A673 (cell line): ENCODE measurements at regions not wholly inside any gene's neighbourhood (a gene's known extent, or its start where the extent isn't known, plus 50 kb on each side); places are given as distances from the start of the nearest gene placed in this dataset.

ENCODE experiments used
- EZH2 ChIP-seq: fragments of 200-600 bp; sonication (generic); IDR thresholded peaks from 2 replicates; pipeline ENCODE4 v1.6.1; 2017; ENCODE audit warnings: borderline replicate concordance, low read depth, mild to moderate bottlenecking, mixed read lengths, antibody characterized with exemption, low read length; ENCODE audit not compliant: poor library complexity, severe bottlenecking
- TF ChIP-seq, protein P1 (sequence below): fragments of 300-800, 200-600 bp; sonication (generic); conservative IDR thresholded peaks from 2 replicates; pipeline ENCODE4 v1.5.1; 2017; ENCODE audit warnings: low read depth, mild to moderate bottlenecking, antibody characterized with exemption, low read length, moderate library complexity, mixed read lengths

DNA sequence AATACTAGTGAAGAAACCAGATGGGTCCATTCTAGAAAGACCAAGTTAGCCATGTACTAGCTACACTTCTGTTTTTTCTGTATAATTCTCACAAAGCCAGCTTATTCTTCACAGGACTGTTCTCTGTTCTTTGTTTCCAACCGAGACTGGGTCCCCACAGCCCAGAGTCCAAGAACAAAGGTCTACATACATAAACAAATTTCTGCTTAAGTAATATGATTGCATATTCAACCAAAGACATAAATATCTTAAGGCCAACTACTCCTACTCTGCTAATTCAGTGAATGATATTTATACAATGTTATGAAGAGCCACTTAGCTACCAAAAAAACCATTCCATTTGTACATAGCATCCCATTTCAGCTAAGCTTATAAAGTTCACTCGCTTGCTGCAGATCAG, 299.8 kb upstream of the CCDC54 start:
- TF ChIP-seq, protein P1, sequence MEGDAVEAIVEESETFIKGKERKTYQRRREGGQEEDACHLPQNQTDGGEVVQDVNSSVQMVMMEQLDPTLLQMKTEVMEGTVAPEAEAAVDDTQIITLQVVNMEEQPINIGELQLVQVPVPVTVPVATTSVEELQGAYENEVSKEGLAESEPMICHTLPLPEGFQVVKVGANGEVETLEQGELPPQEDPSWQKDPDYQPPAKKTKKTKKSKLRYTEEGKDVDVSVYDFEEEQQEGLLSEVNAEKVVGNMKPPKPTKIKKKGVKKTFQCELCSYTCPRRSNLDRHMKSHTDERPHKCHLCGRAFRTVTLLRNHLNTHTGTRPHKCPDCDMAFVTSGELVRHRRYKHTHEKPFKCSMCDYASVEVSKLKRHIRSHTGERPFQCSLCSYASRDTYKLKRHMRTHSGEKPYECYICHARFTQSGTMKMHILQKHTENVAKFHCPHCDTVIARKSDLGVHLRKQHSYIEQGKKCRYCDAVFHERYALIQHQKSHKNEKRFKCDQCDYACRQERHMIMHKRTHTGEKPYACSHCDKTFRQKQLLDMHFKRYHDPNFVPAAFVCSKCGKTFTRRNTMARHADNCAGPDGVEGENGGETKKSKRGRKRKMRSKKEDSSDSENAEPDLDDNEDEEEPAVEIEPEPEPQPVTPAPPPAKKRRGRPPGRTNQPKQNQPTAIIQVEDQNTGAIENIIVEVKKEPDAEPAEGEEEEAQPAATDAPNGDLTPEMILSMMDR = no peak
- no peak for TF ChIP-seq EZH2
